ENCODE measurements at regions not wholly inside any gene's neighbourhood (a gene's known extent, or its start where the extent isn't known, plus 50 kb on each side); places are given as distances from the start of the nearest gene placed in this dataset.

DNA sequence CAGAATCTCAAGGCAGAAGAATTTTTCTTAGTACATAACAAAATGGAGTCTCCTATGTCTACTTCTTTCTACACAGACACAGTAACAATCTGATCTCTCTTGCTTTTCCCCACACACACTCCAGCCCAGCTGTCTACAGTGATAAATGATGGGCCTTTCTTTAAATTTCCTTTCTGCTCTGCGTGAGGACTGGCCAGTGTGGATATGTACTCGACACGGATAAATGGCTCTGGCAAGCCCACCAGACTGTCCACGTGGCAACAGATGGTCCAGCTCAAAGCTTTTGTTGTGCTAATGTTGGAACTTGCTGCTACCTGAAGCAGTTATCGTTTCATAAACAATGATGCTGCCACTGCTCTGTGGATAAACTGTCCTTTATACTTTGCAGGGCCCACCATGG is 410.7 kb downstream of the TMEM114 start:
- no peak overlapping the region for H3K4me3 Mint-ChIP-seq
- H3K27ac Mint-ChIP-seq (ENCODE audit: unreplicated experiment): no peak overlapping the region
- peaks cover 32% of the 10 kb centered on the region for H3K27me3 Mint-ChIP-seq (ENCODE audit: low read depth)

DNA sequence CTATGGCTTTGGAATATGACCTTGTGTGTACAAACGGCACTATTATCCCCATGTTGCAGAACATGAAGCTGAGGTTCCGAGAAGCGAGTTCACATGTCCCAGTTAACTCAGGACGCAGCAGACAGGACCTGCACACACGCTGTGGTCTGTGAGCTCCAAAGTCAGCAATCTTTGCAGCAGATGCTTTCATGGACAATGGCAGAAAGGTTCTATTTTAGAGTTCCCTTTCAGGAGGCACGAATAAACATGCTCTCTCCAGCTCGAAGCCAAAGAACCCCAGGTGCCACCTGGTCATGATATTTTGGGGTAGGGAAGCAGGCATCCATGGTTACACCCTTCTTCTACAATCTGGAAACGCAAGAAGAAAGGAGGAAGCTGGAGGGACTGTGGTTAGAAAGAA is 412.0 kb downstream of the TMEM114 start:
- no peaks in the 10 kb centered on the region for H3K9me3 Mint-ChIP-seq
- H3K27ac Mint-ChIP-seq (ENCODE audit: unreplicated experiment): no peak overlapping the region
- peaks cover 33% of the 10 kb centered on the region for H3K27me3 Mint-ChIP-seq (ENCODE audit: low read depth)
- no peak overlapping the region for H3K4me3 Mint-ChIP-seq
- H3K36me3 Mint-ChIP-seq (ENCODE audit: low read depth): no peaks in the 10 kb centered on the region
- TF ChIP-seq, protein P1, sequence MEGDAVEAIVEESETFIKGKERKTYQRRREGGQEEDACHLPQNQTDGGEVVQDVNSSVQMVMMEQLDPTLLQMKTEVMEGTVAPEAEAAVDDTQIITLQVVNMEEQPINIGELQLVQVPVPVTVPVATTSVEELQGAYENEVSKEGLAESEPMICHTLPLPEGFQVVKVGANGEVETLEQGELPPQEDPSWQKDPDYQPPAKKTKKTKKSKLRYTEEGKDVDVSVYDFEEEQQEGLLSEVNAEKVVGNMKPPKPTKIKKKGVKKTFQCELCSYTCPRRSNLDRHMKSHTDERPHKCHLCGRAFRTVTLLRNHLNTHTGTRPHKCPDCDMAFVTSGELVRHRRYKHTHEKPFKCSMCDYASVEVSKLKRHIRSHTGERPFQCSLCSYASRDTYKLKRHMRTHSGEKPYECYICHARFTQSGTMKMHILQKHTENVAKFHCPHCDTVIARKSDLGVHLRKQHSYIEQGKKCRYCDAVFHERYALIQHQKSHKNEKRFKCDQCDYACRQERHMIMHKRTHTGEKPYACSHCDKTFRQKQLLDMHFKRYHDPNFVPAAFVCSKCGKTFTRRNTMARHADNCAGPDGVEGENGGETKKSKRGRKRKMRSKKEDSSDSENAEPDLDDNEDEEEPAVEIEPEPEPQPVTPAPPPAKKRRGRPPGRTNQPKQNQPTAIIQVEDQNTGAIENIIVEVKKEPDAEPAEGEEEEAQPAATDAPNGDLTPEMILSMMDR (conservative IDR thresholded peaks at IDR 0.05): no peak
- peaks cover 4% of the 10 kb centered on the region for H3K4me1 Mint-ChIP-seq
- DNase-seq (ENCODE audit: low read depth, low spot score): no peak

More for the DNA sequence above, 410.7 kb downstream of the TMEM114 start:
- peaks cover 4% of the 10 kb centered on the region for H3K4me1 Mint-ChIP-seq
- H3K9me3 Mint-ChIP-seq: no peaks in the 10 kb centered on the region
- TF ChIP-seq, protein P1 (conservative IDR thresholded peaks at IDR 0.05): no peak
- no peaks in the 10 kb centered on the region for H3K36me3 Mint-ChIP-seq (ENCODE audit: low read depth)
- no peak for DNase-seq (ENCODE audit: low read depth, low spot score)

DNA sequence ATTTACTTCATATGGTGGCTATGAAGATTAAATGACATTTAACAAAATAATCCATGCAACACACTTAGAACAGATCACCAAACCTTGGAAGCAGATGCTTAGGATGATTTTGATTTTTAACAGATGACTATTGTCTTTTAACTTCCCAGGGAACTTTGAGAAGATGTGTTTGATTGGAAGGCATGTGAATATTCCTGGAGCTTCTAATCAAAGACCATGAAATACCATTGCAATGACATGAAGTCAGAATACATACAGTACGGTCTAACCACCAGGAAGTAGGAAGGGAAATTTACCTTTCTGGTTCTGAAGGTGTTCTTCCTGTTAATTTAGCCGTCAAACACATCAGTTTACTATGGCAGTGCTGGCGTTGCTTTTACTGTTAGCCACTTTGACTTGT is 414.9 kb downstream of the TMEM114 start:
- TF ChIP-seq, protein P1 (conservative IDR thresholded peaks at IDR 0.05): no peak
- no peak for DNase-seq (ENCODE audit: low read depth, low spot score)
- H3K4me3 Mint-ChIP-seq: no peak overlapping the region
- H3K27me3 Mint-ChIP-seq (ENCODE audit: low read depth): peaks cover 35% of the 10 kb centered on the region
- no peak overlapping the region for H3K27ac Mint-ChIP-seq (ENCODE audit: unreplicated experiment)
- H3K4me1 Mint-ChIP-seq: peaks cover 4% of the 10 kb centered on the region
- H3K36me3 Mint-ChIP-seq (ENCODE audit: low read depth): no peaks in the 10 kb centered on the region
- no peaks in the 10 kb centered on the region for H3K9me3 Mint-ChIP-seq

DNA sequence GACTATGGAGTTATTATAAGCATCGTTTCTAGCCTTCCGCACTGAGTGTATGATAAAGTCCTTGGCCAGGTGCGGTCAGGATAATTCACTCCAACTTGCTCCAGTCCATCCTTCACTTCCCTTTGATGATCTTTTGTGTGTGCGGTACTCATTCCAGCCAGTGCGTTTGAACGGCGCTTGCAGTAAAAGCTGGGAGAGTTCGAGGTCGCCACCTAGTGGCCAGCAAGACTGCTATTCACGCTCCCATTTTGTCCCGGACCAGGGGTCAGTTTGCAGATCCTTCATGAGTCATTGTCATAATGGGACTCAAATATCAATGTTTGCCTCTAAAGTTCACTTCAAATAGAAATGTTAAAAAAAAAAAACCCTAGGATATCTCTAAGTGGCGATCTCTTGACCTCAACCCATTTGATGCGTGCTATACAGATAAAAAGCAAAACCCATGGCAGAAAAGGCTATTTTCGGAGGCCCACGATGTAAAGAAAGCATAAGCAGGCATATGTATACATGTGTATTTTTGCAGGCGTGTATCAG is 417.1 kb downstream of the TMEM114 start:
- DNase-seq (ENCODE audit: low read depth, low spot score): peak; percentile 75
- H3K27ac Mint-ChIP-seq (ENCODE audit: unreplicated experiment): no peak overlapping the region
- no peaks in the 10 kb centered on the region for H3K9me3 Mint-ChIP-seq
- TF ChIP-seq, protein P1 (conservative IDR thresholded peaks at IDR 0.05): peak; percentile 98
- H3K36me3 Mint-ChIP-seq (ENCODE audit: low read depth): no peaks in the 10 kb centered on the region
- no peaks in the 10 kb centered on the region for H3K4me1 Mint-ChIP-seq
- no peak overlapping the region for H3K4me3 Mint-ChIP-seq
- peaks cover 33% of the 10 kb centered on the region for H3K27me3 Mint-ChIP-seq (ENCODE audit: low read depth)

DNA sequence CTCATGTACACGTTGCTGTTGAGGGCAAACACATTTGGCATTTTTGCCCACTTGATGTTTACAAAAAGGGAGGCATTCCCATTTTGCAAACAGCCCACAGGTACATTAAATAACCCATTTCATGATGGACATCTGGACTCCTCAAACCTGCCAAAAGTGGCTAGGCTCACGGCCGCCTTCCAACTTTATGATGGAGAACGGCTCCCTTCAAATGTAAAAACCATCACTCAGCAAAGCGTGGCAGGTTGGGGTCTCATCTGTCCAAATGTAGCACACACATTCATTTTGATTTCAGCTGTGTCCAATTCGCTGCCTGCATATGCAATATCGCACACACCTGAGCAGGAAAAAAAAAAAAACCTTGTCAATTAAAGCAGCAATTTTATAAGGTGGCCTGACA is 417.8 kb downstream of the TMEM114 start:
- no peaks in the 10 kb centered on the region for H3K36me3 Mint-ChIP-seq (ENCODE audit: low read depth)
- no peak overlapping the region for H3K27ac Mint-ChIP-seq (ENCODE audit: unreplicated experiment)
- TF ChIP-seq, protein P1 (conservative IDR thresholded peaks at IDR 0.05): no peak
- H3K4me3 Mint-ChIP-seq: no peak overlapping the region
- no peaks in the 10 kb centered on the region for H3K9me3 Mint-ChIP-seq
- H3K27me3 Mint-ChIP-seq (ENCODE audit: low read depth): peaks cover 30% of the 10 kb centered on the region
- DNase-seq (ENCODE audit: low read depth, low spot score): no peak
- no peaks in the 10 kb centered on the region for H3K4me1 Mint-ChIP-seq

Measured in neural crest cell (in vitro differentiated cells).